Gastrocnemius medialis (tissue), 4 donors: ENCODE measurements at regions not wholly inside any gene's neighbourhood (a gene's known extent, or its start where the extent isn't known, plus 50 kb on each side); places are given as distances from the start of the nearest gene placed in this dataset.

Experiments used
- ATAC-seq, 2 donors: fragments of 150-250 bp; one replicate each; pipeline ENCODE4 v1.9.1; 2016
- DNase-seq, 2 donors: peaks; one replicate each; pipeline ENCODE4 v3.0.0-alpha.2; 2019
- H3K27ac ChIP-seq, 4 donors: fragments of 200-600 bp; sonication (generic); 1 replicate in 1 of 4; 2 replicates in 3 of 4; pipeline ENCODE4 v1.5.1; 2016 to 2018; ENCODE audit warnings: mild to moderate bottlenecking in 2 of 4, moderate library complexity in 1 of 4
- H3K27me3 ChIP-seq, 3 donors: fragments of 200-600 bp; sonication (generic) in 2 of 3; 1 replicate in 1 of 3; 2 replicates in 2 of 3; pipeline versions ENCODE4 v1.5.1 to v1.6.0; 2016 to 2019; ENCODE audit warnings: mild to moderate bottlenecking in 1 of 3, moderate library complexity in 1 of 3
- H3K36me3 ChIP-seq, 2 donors: fragments of 200-600 bp; sonication (generic) in 1 of 2; one replicate each; pipeline ENCODE4 v1.5.1; 2017 to 2018
- H3K4me1 ChIP-seq, 2 donors: fragments of 200-600 bp; sonication (generic) in 1 of 2; one replicate each; pipeline ENCODE4 v1.5.1; 2016 to 2017; ENCODE audit warnings: mild to moderate bottlenecking in 2 of 2
- H3K4me3 ChIP-seq, 4 donors: fragments of 200-600 bp; sonication (generic) in 3 of 4; 1 replicate in 1 of 4; 2 replicates in 3 of 4; pipeline ENCODE4 v1.5.1; 2016 to 2019; ENCODE audit warnings: mild to moderate bottlenecking in 2 of 4
- H3K9me3 ChIP-seq, 3 donors: fragments of 200-600 bp; sonication (generic) in 2 of 3; 1 replicate in 1 of 3; 2 replicates in 2 of 3; pipeline ENCODE4 v1.5.1; 2016 to 2019
- POLR2A ChIP-seq, 2 donors: fragments of 450-650 bp; IDR thresholded peaks; one replicate each; pipeline ENCODE4 v1.6.1; 2017; ENCODE audit warnings: antibody characterized with exemption in 2 of 2, mild to moderate bottlenecking in 2 of 2, moderate library complexity in 2 of 2
- in situ Hi-C, 4 donors: fragments of 200-750 bp; cut with MboI; loops; one replicate each; pipeline versions ENCODE4 v1.15.0 to v1.8.0; 2017; ENCODE audit warnings: low sequenced_read_pairs in 4 of 4
- intact Hi-C: fragments of 100-400 bp; cut with DNase I; formaldehyde crosslinking; loops from one replicate; pipeline ENCODE4 v1.15.1; 2023; ENCODE audit warnings: low total_unique reads
- TF ChIP-seq, protein P1 (sequence below), 5 experiments: fragments of 450-650 bp in 3 of 5; fragments of 200-600 bp in 2 of 5; sonication (generic) in 2 of 5; IDR thresholded peaks in 4 of 5; conservative IDR thresholded peaks in 1 of 5; 1 replicate in 4 of 5; 2 replicates in 1 of 5; pipeline ENCODE4 v1.5.1; 2016 to 2019; ENCODE audit warnings: antibody characterized with exemption in 5 of 5, mild to moderate bottlenecking in 3 of 5, moderate library complexity in 3 of 5

DNA sequence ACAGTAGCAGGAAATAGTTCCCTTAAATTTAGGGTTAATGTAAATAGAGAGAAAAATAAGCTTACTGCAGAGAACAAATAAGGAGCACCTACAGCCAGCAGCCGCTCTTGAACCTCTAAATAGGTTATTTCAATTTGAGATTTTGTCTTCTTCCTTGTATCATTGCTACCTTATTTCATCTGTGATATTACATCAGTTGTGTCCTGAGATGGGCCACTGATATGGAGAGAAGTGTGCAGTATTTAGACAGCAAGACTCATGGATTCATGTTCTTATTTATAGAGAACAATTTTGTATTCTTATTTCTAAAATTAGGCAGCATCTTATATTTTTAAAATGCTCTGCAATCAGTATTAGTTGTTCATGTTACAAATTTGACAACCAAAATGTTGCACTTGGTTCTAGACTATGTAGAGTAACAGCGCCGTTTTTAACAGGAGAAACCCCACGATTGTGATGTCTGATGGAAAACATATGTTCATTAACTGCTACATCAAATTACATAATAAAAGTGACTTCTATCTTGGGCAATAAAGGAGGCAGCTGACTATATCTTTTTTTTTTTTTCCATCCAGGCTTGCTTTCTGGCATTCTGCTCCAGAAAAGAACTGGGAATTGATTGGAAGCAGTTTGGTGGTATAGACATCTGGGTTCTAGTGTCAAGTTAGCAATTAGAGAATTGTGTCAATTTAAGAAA lies 117.9 kb downstream of the CAND1 start:
- no peak for ATAC-seq
- Histone ChIP-seq H3K4me1 (peaks cover 39 to 46% of the 10 kb centered on the region in 2 donors), H3K27me3 (no peaks in the 10 kb centered on the region), H3K27ac (no peak overlapping the region), H3K4me3 (no peak overlapping the region), H3K36me3 (no peaks in the 10 kb centered on the region), H3K9me3 (no peaks in the 10 kb centered on the region)
- TF ChIP-seq, protein P1, sequence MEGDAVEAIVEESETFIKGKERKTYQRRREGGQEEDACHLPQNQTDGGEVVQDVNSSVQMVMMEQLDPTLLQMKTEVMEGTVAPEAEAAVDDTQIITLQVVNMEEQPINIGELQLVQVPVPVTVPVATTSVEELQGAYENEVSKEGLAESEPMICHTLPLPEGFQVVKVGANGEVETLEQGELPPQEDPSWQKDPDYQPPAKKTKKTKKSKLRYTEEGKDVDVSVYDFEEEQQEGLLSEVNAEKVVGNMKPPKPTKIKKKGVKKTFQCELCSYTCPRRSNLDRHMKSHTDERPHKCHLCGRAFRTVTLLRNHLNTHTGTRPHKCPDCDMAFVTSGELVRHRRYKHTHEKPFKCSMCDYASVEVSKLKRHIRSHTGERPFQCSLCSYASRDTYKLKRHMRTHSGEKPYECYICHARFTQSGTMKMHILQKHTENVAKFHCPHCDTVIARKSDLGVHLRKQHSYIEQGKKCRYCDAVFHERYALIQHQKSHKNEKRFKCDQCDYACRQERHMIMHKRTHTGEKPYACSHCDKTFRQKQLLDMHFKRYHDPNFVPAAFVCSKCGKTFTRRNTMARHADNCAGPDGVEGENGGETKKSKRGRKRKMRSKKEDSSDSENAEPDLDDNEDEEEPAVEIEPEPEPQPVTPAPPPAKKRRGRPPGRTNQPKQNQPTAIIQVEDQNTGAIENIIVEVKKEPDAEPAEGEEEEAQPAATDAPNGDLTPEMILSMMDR (IDR thresholded peaks at IDR 0.05 in 4 of 5, conservative IDR thresholded peaks at IDR 0.05 in 1 of 5): no peak
- TF ChIP-seq POLR2A (IDR thresholded peaks at IDR 0.05): no peak
- in situ Hi-C loops: no loop called here
- intact Hi-C loops: no loop called here
- DNase-seq: no peak

DNA sequence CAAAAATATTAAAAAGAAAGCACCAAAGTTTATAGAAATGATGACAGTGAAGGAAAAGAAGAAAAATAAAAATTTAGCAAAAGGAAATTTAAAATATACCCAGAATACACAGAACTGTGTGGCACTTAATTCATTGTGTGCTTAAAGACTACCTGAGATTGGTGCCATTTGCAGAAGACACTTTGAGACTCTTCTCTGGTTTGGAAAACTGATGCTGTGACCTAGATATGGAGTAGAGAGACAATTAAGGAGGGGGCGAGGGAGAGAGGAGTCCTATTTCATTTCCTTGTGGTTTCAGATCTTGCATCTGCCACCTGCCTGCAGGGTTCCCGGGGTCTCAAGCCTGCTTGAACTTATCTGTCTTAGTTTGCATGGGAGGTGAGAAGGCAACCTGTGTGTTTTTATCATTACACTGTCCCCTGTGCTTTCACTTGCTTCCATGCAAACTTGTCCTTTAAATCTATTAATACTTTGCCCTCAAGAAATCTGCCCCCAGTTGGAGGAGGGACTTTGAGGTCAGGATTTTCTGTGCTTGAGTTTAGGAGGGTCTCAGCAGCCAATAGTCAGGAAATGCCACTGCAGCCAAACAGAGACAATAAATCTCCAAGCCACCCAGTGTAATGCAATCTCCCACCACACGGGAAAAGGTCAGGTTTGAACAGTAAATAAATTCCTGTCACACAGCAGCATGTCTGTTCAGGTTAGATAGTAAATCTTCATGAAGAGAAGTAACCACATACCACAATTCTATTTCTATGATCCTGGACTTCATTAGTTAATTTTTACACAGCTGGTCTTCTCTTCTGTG lies 119.4 kb downstream of the CAND1 start:
- in situ Hi-C loops: no loop called here
- DNase-seq (no peak), ATAC-seq (peak; percentile 25 to 34)
- H3K27ac ChIP-seq: peak overlapping the region; percentile 58 to 76 (median 63)
- H3K9me3 ChIP-seq: no peaks in the 10 kb centered on the region
- no peaks in the 10 kb centered on the region for H3K36me3 ChIP-seq
- H3K27me3 ChIP-seq: no peaks in the 10 kb centered on the region
- H3K4me1 ChIP-seq: peaks cover 39 to 45% of the 10 kb centered on the region in 2 donors
- TF ChIP-seq POLR2A (IDR thresholded peaks at IDR 0.05): no peak
- TF ChIP-seq, protein P1 (IDR thresholded peaks at IDR 0.05 in 4 of 5, conservative IDR thresholded peaks at IDR 0.05 in 1 of 5): peak; percentile 25 to 52 (median 39)
- intact Hi-C loops: no loop called here
- no peak overlapping the region for H3K4me3 ChIP-seq

DNA sequence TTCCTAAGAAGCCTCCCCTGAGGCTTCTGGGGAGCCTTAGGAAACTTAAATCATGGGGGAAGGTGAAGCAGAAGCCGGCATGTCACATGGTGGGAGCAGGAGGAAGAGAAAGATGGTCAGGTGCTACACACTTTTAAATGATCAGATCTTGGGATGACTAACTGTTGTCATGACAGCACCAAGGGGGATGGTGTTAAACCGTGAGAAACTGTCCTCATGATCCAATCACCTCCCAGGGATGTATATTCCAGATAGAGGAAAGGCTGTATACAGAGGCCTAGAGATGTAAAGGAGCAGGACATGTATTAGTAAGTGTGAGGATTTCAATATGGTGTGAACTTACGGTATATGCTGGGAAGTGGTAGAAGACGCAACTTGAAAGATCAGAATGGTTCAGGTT lies 121.1 kb downstream of the CAND1 start:
- in situ Hi-C loops (no loop called here), intact Hi-C loops (no loop called here)
- peaks cover 51 to 57% of the 10 kb centered on the region in 2 donors for H3K4me1 ChIP-seq
- H3K36me3 ChIP-seq: no peaks in the 10 kb centered on the region
- TF ChIP-seq, protein P1 (IDR thresholded peaks at IDR 0.05 in 4 of 5, conservative IDR thresholded peaks at IDR 0.05 in 1 of 5): no peak
- TF ChIP-seq POLR2A (IDR thresholded peaks at IDR 0.05): no peak
- no peaks in the 10 kb centered on the region for H3K27me3 ChIP-seq
- no peaks in the 10 kb centered on the region for H3K9me3 ChIP-seq
- H3K4me3 ChIP-seq: no peak overlapping the region
- peak overlapping the region; percentile 66 to 85 (median 74) for H3K27ac ChIP-seq
- DNase-seq: no peak
- no peak for ATAC-seq

DNA sequence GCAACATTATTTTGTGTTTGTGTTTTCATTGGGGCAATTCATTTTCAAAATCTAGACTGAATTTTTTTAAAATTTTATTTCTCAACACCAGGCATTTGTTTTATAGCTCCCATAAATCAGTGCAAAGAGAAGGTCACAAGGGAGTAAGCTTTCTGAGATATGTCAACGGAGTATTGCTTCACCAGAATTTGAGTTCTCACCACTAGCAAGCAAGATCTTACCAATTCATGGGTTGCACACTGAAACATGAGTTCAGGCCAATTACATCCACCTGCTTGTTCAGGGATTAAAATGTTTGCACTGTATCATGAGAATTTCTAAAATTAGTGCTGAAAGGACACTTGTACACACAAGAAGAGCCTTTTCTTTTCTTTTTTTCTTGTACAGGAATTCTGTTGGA lies 121.9 kb downstream of the CAND1 start:
- DNase-seq (peak in 1 of 2 donors; percentile 37), ATAC-seq (peak; percentile 78 to 86)
- peak overlapping the region; percentile 66 to 85 (median 74) for H3K27ac ChIP-seq
- H3K9me3 ChIP-seq: no peaks in the 10 kb centered on the region
- TF ChIP-seq, protein P1 (IDR thresholded peaks at IDR 0.05 in 4 of 5, conservative IDR thresholded peaks at IDR 0.05 in 1 of 5): no peak
- no peak for TF ChIP-seq POLR2A (IDR thresholded peaks at IDR 0.05)
- no peak overlapping the region for H3K4me3 ChIP-seq
- no peaks in the 10 kb centered on the region for H3K27me3 ChIP-seq
- peaks cover 51 to 63% of the 10 kb centered on the region in 2 donors for H3K4me1 ChIP-seq
- intact Hi-C loops: no loop called here
- in situ Hi-C loops: no loop called here
- no peaks in the 10 kb centered on the region for H3K36me3 ChIP-seq
